GM18858 (cell line): ENCODE measurements at regions not wholly inside any gene's neighbourhood (a gene's known extent, or its start where the extent isn't known, plus 50 kb on each side); places are given as distances from the start of the nearest gene placed in this dataset.
"Not testable (repeated sequence)": the region's sequence is repeated elsewhere in the genome, so short reads cannot be mapped to it uniquely, and the experiment has no call there.

Source experiments
- ATAC-seq: cut with Tn5 transposase; IDR thresholded peaks from one replicate; pipeline ENCODE4 v1.9.1; 2021; ENCODE audit not compliant: unreplicated experiment

GRCh38 chr3:187850258-187850921 is 105.1 kb upstream of the BCL6 start:
- no peak for ATAC-seq

- ATAC-seq: no peak
Measured at GRCh38 chr3:187852842-187853730, 107.8 kb upstream of the BCL6 start.

- no peak for ATAC-seq
Measured at GRCh38 chr3:187855131-187855530, 109.9 kb upstream of the BCL6 start.

GRCh38 chr3:187856555-187856954 is 111.3 kb upstream of the BCL6 start:
- no peak for ATAC-seq

- no peak for ATAC-seq
Measured at GRCh38 chr3:187858041-187858440, 112.8 kb upstream of the BCL6 start.

- no peak for ATAC-seq
Measured at GRCh38 chr3:187858711-187859110, 113.4 kb upstream of the BCL6 start.

- not testable (repeated sequence) for ATAC-seq
Measured at GRCh38 chr3:187862701-187863277, 117.5 kb upstream of the BCL6 start.

- ATAC-seq: peak; percentile 68
Measured at GRCh38 chr3:187870360-187871203, 125.3 kb upstream of the BCL6 start.

GRCh38 chr3:187871204-187871591 is 125.9 kb upstream of the BCL6 start:
- no peak for ATAC-seq

GRCh38 chr3:187871848-187872247 is 126.6 kb upstream of the BCL6 start:
- ATAC-seq: no peak

- ATAC-seq: no peak
Measured at GRCh38 chr3:187873843-187874242, 128.6 kb upstream of the BCL6 start.

- no peak for ATAC-seq
Measured at GRCh38 chr3:187875863-187876262, 130.6 kb upstream of the BCL6 start.

- no peak for ATAC-seq
Measured at GRCh38 chr3:187878772-187879518, 133.7 kb upstream of the BCL6 start.

- ATAC-seq: no peak
Measured at GRCh38 chr3:187880441-187880840, 135.2 kb upstream of the BCL6 start.

- no peak for ATAC-seq
Measured at GRCh38 chr3:187880851-187881250, 135.6 kb upstream of the BCL6 start.

- ATAC-seq: no peak
Measured at GRCh38 chr3:187888701-187889100, 143.4 kb upstream of the BCL6 start.

- ATAC-seq: no peak
Measured at GRCh38 chr3:187889106-187889505, 143.8 kb upstream of the BCL6 start.

GRCh38 chr3:187889601-187890404 is 144.5 kb upstream of the BCL6 start:
- no peak for ATAC-seq

GRCh38 chr3:187890405-187890752 is 145.1 kb upstream of the BCL6 start:
- not testable (repeated sequence) for ATAC-seq

GRCh38 chr3:187896646-187897045 is 151.4 kb upstream of the BCL6 start:
- ATAC-seq: no peak
